Type B pancreatic cell (in vitro differentiated cells): ENCODE measurements at regions not wholly inside any gene's neighbourhood (a gene's known extent, or its start where the extent isn't known, plus 50 kb on each side); places are given as distances from the start of the nearest gene placed in this dataset.

ENCODE experiments used
- DNase-seq: peaks from one replicate; pipeline ENCODE4 v3.0.0; 2021; ENCODE audit warnings: mixed read lengths; ENCODE audit not compliant: unreplicated experiment; ENCODE audit errors: extremely low spot score
- H3K27ac Mint-ChIP-seq: 2 replicates; pipeline ENCODE4 v1.8.0; 2021; ENCODE audit warnings: mild to moderate bottlenecking, mixed read lengths
- H3K27me3 Mint-ChIP-seq: 2 replicates; pipeline ENCODE4 v1.8.0; 2021; ENCODE audit warnings: mixed read lengths
- H3K36me3 Mint-ChIP-seq: 2 replicates; pipeline ENCODE4 v1.8.0; 2021; ENCODE audit warnings: mixed read lengths
- H3K4me1 Mint-ChIP-seq: one replicate; pipeline ENCODE4 v1.8.0; 2021; ENCODE audit warnings: mixed read lengths; ENCODE audit not compliant: unreplicated experiment
- H3K4me3 Mint-ChIP-seq: 2 replicates; pipeline ENCODE4 v1.8.0; 2021; ENCODE audit warnings: mild to moderate bottlenecking, mixed read lengths
- H3K9me3 Mint-ChIP-seq: 2 replicates; pipeline ENCODE4 v1.8.0; 2021; ENCODE audit warnings: mixed read lengths
- TF ChIP-seq, protein P1 (sequence below): fragments of 200-600 bp; sonication (generic); conservative IDR thresholded peaks from 2 replicates; pipeline ENCODE4 v1.5.0; 2021; ENCODE audit warnings: antibody characterized with exemption, mild to moderate bottlenecking

DNA sequence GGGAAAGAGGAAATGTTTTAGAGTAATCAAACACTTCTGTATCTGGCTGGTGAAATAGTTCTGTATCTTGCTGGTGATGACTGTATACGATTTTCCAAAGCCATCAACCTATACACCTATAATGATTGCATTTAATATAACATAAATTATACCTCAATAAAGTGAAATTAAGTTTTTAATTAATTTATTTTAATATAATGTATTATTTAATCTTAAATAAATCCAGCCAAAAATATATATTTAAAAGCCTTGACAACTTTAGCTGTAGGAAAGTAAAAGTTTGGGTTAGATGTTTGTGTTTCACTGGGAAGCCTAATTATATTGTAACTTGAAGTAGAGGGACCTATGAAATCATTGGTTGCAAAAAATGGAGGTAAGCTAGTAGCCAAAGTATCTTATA lies 654.8 kb upstream of the MIS18BP1 start:
- Mint-ChIP-seq H3K4me1 (no peaks in the 10 kb centered on the region), H3K36me3 (no peaks in the 10 kb centered on the region), H3K9me3 (peaks cover 1% of the 10 kb centered on the region), H3K27ac (no peak overlapping the region), H3K4me3 (no peak overlapping the region), H3K27me3 (no peaks in the 10 kb centered on the region)
- no peak for DNase-seq
- TF ChIP-seq, protein P1, sequence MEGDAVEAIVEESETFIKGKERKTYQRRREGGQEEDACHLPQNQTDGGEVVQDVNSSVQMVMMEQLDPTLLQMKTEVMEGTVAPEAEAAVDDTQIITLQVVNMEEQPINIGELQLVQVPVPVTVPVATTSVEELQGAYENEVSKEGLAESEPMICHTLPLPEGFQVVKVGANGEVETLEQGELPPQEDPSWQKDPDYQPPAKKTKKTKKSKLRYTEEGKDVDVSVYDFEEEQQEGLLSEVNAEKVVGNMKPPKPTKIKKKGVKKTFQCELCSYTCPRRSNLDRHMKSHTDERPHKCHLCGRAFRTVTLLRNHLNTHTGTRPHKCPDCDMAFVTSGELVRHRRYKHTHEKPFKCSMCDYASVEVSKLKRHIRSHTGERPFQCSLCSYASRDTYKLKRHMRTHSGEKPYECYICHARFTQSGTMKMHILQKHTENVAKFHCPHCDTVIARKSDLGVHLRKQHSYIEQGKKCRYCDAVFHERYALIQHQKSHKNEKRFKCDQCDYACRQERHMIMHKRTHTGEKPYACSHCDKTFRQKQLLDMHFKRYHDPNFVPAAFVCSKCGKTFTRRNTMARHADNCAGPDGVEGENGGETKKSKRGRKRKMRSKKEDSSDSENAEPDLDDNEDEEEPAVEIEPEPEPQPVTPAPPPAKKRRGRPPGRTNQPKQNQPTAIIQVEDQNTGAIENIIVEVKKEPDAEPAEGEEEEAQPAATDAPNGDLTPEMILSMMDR: no peak

- Mint-ChIP-seq H3K9me3 (no peaks in the 10 kb centered on the region), H3K27ac (no peak overlapping the region), H3K4me1 (no peaks in the 10 kb centered on the region), H3K27me3 (no peaks in the 10 kb centered on the region), H3K4me3 (no peak overlapping the region), H3K36me3 (no peaks in the 10 kb centered on the region)
- TF ChIP-seq, protein P1: no peak
- DNase-seq: no peak
Measured at GRCh38 chr14:45906257-45906656, 653.3 kb upstream of the MIS18BP1 start.

DNA sequence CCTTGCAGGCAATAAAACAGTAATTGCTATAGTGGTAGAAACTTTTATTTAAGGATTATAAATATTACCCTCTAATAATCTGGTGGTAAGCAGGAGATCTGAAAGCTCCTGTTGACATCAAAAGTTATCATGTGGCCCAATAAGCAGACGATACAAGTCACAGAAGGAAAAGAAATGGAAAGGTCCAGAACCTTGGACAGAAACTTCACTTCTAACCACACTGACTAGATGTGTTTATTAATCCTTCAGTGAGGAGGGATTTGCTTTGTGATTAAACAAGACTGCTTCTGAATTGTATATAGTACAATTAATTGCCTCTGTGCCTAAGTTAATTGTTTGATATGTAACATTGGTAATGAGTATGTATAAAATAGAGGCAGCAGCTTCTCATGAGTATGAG lies 652.7 kb upstream of the MIS18BP1 start:
- Mint-ChIP-seq H3K4me1 (no peaks in the 10 kb centered on the region), H3K9me3 (no peaks in the 10 kb centered on the region), H3K27ac (no peak overlapping the region), H3K27me3 (no peaks in the 10 kb centered on the region), H3K36me3 (no peaks in the 10 kb centered on the region), H3K4me3 (no peak overlapping the region)
- no peak for DNase-seq
- TF ChIP-seq, protein P1: no peak

DNA sequence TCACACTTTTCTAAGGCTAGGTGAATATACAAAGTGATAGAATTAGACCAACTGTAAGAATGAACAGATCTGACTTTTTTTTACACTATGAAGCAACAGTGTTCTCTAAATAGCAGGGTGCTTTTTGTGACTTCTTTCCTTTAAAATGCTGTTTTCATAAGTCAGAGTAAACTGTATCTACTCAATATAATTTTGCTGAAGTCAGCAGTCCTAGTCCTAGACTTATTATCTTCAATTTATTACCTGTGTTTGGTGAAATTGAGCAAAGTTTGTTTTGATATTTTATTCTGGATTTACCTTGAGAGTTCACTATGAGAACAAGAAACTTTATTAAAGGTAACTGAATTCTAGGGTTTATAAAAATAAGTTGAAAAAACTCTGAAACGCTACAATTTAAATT lies 651.3 kb upstream of the MIS18BP1 start:
- Mint-ChIP-seq H3K27me3 (no peaks in the 10 kb centered on the region), H3K4me3 (no peak overlapping the region), H3K4me1 (no peaks in the 10 kb centered on the region), H3K9me3 (no peaks in the 10 kb centered on the region), H3K27ac (no peak overlapping the region), H3K36me3 (no peaks in the 10 kb centered on the region)
- TF ChIP-seq, protein P1: no peak
- DNase-seq: no peak

DNA sequence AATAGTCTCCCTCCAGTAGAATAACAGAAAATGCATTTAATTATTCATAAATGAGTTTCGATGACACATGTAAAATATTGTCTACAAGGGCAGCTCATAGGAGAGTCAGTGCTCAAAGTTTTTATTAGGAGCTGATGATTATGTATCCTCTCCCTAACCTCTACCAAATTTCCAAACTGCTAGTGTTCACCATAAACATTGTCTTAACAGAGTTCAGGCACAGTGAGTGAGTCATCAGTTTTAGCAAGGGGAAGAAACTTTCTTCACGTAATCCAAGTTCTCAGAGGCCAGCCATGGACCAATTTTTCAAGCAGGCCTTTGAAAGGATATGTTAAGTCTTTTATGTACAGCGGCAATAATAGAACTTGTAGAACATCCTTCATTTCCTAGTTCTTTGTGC lies 649.2 kb upstream of the MIS18BP1 start:
- TF ChIP-seq, protein P1: no peak
- Mint-ChIP-seq H3K9me3 (no peaks in the 10 kb centered on the region), H3K4me1 (no peaks in the 10 kb centered on the region), H3K27me3 (no peaks in the 10 kb centered on the region), H3K36me3 (no peaks in the 10 kb centered on the region), H3K27ac (no peak overlapping the region), H3K4me3 (no peak overlapping the region)
- no peak for DNase-seq

DNA sequence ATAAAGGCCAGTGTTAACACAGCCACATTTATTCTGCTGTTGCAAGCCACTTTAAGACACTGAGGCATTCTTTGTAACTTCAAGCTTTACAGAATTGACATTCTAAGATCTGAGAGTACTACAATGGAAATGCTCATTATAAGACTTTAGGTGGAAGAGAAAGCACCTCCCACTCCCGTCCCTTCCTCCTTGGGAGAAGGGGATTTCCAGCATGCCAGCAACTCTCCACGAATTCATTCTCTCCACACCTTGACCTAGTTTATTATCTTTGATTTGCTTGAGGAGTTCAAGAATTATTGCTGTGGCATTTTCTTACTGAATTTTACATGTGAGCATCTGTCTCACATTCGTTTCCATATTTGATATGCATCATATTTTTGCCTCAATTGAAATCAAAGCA lies 644.4 kb upstream of the MIS18BP1 start:
- Mint-ChIP-seq H3K27me3 (no peaks in the 10 kb centered on the region), H3K4me1 (no peaks in the 10 kb centered on the region), H3K36me3 (no peaks in the 10 kb centered on the region), H3K27ac (no peak overlapping the region), H3K4me3 (no peak overlapping the region), H3K9me3 (no peaks in the 10 kb centered on the region)
- TF ChIP-seq, protein P1: no peak
- DNase-seq: no peak
